ENCODE measurements at regions not wholly inside any gene's neighbourhood (a gene's known extent, or its start where the extent isn't known, plus 50 kb on each side); places are given as distances from the start of the nearest gene placed in this dataset.
"Not testable (repeated sequence)": the region's sequence is repeated elsewhere in the genome, so short reads cannot be mapped to it uniquely, and the experiment has no call there.

- no peak for DNase-seq
- intact Hi-C loops (cut with DNase I), result no loop called here
- no peak for ATAC-seq
Measured at GRCh38 chr2:12612168-12612567, 104.6 kb upstream of the TRIB2 start.

- DNase-seq, result no peak
- no peak for ATAC-seq
- intact Hi-C loops (cut with DNase I), result no loop called here
Measured at GRCh38 chr2:12612671-12613070, 104.1 kb upstream of the TRIB2 start.

GRCh38 chr2:12613137-12613835 is 103.5 kb upstream of the TRIB2 start:
- ATAC-seq (no peak), DNase-seq (no peak)
- intact Hi-C loops (cut with DNase I), result no loop called here

GRCh38 chr2:12615509-12615908 is 101.2 kb upstream of the TRIB2 start:
- intact Hi-C loops (cut with DNase I), result no loop called here
- DNase-seq (no peak), ATAC-seq (no peak)

GRCh38 chr2:12616456-12617156 is 100.1 kb upstream of the TRIB2 start:
- intact Hi-C loops (cut with DNase I), result no loop called here
- ATAC-seq (no peak), DNase-seq (no peak)

- ATAC-seq (no peak), DNase-seq (no peak)
- intact Hi-C loops (cut with DNase I), result no loop called here
Measured at GRCh38 chr2:12617366-12617765, 99.4 kb upstream of the TRIB2 start.

- no peak for DNase-seq
- intact Hi-C loops (cut with DNase I), result no loop called here
- no peak for ATAC-seq
Measured at GRCh38 chr2:12617853-12618252, 98.9 kb upstream of the TRIB2 start.

GRCh38 chr2:12618576-12618975 is 98.2 kb upstream of the TRIB2 start:
- intact Hi-C loops (cut with DNase I), result no loop called here
- ATAC-seq (no peak), DNase-seq (no peak)

GRCh38 chr2:12619975-12620374 is 96.8 kb upstream of the TRIB2 start:
- intact Hi-C loops (cut with DNase I), result no loop called here
- DNase-seq (peak; percentile 35), ATAC-seq (peak; percentile 44 to 89)

- DNase-seq, result no peak
- intact Hi-C loops (cut with DNase I), result no loop called here
- no peak for ATAC-seq
Measured at GRCh38 chr2:12620759-12621158, 96.0 kb upstream of the TRIB2 start.

GRCh38 chr2:12623051-12623450 is 93.7 kb upstream of the TRIB2 start:
- ATAC-seq, result no peak
- no peak for DNase-seq
- intact Hi-C loops (cut with DNase I), result no loop called here

- intact Hi-C loops (cut with DNase I), result no loop called here
- ATAC-seq, result no peak
- DNase-seq, result no peak
Measured at GRCh38 chr2:12624384-12624783, 92.4 kb upstream of the TRIB2 start.

GRCh38 chr2:12624905-12625598 is 91.7 kb upstream of the TRIB2 start:
- DNase-seq (no peak), ATAC-seq (no peak)
- intact Hi-C loops (cut with DNase I), result no loop called here

- intact Hi-C loops (cut with DNase I); DNase-seq; ATAC-seq: not testable (repeated sequence)
Measured at GRCh38 chr2:12628541-12628940, 88.2 kb upstream of the TRIB2 start.

- intact Hi-C loops (cut with DNase I), result no loop called here
- peak; percentile 34 to 73 for ATAC-seq
Measured at GRCh38 chr2:12636837-12637581, 79.7 kb upstream of the TRIB2 start.

GRCh38 chr2:12637754-12638153 is 79.0 kb upstream of the TRIB2 start:
- peak in 1 of 2 donors; percentile 23 for ATAC-seq
- no peak for DNase-seq
- intact Hi-C loops (cut with DNase I), result no loop called here

More at GRCh38 chr2:12636837-12637581, 79.7 kb upstream of the TRIB2 start:
- peak; percentile 19 for DNase-seq

GRCh38 chr2:12641441-12641840 is 75.3 kb upstream of the TRIB2 start:
- DNase-seq (no peak), ATAC-seq (no peak)
- intact Hi-C loops (cut with DNase I), result no loop called here

- intact Hi-C loops (cut with DNase I), result no loop called here
Measured at GRCh38 chr2:12642332-12642731, 74.4 kb upstream of the TRIB2 start.

GRCh38 chr2:12642859-12643258 is 73.9 kb upstream of the TRIB2 start:
- intact Hi-C loops (cut with DNase I), result no loop called here
- ATAC-seq (no peak), DNase-seq (no peak)

More at GRCh38 chr2:12642332-12642731, 74.4 kb upstream of the TRIB2 start:
- no peak for ATAC-seq
- no peak for DNase-seq
